Islet of Langerhans (tissue), 1 donor: ENCODE measurements at regions not wholly inside any gene's neighbourhood (a gene's known extent, or its start where the extent isn't known, plus 50 kb on each side); places are given as distances from the start of the nearest gene placed in this dataset.

Experiments used
- FAIRE-seq: peaks from one replicate; lab custom pipeline; 2011; peaks lifted over from hg19 to GRCh38; lab: Jason Lieb, UNC

- no peak for FAIRE-seq
Observed at GRCh38 chr3:44056446-44057240, 185.0 kb upstream of the TOPAZ1 start.

GRCh38 chr3:44058022-44058867 lies 183.4 kb upstream of the TOPAZ1 start:
- no peak for FAIRE-seq

- FAIRE-seq, result no peak
Observed at GRCh38 chr3:44058868-44059203, 182.8 kb upstream of the TOPAZ1 start.

GRCh38 chr3:44060164-44060563 lies 181.5 kb upstream of the TOPAZ1 start:
- FAIRE-seq, result no peak

GRCh38 chr3:44061268-44061667 lies 180.4 kb upstream of the TOPAZ1 start:
- FAIRE-seq, result no peak

- no peak for FAIRE-seq
Observed at GRCh38 chr3:44061961-44062360, 179.7 kb upstream of the TOPAZ1 start.

- FAIRE-seq, result no peak
Observed at GRCh38 chr3:44065311-44066094, 176.2 kb upstream of the TOPAZ1 start.

- FAIRE-seq, result no peak
Observed at GRCh38 chr3:44066806-44067205, 174.9 kb upstream of the TOPAZ1 start.

- no peak for FAIRE-seq
Observed at GRCh38 chr3:44067431-44067830, 174.3 kb upstream of the TOPAZ1 start.

GRCh38 chr3:44068753-44069152 lies 172.9 kb upstream of the TOPAZ1 start:
- FAIRE-seq, result no peak

- no peak for FAIRE-seq
Observed at GRCh38 chr3:44069276-44069675, 172.4 kb upstream of the TOPAZ1 start.

GRCh38 chr3:44070841-44071546 lies 170.7 kb upstream of the TOPAZ1 start:
- FAIRE-seq, result no peak

GRCh38 chr3:44072601-44073540 lies 168.8 kb upstream of the TOPAZ1 start:
- FAIRE-seq, result no peak

GRCh38 chr3:44074181-44074580 lies 167.5 kb upstream of the TOPAZ1 start:
- FAIRE-seq, result no peak

GRCh38 chr3:44076221-44076829 lies 165.4 kb upstream of the TOPAZ1 start:
- FAIRE-seq, result no peak

GRCh38 chr3:44077267-44077666 lies 164.4 kb upstream of the TOPAZ1 start:
- FAIRE-seq, result no peak

GRCh38 chr3:44078863-44079262 lies 162.8 kb upstream of the TOPAZ1 start:
- FAIRE-seq, result no peak

- FAIRE-seq, result no peak
Observed at GRCh38 chr3:44079916-44080315, 161.8 kb upstream of the TOPAZ1 start.

GRCh38 chr3:44080474-44081072 lies 161.1 kb upstream of the TOPAZ1 start:
- no peak for FAIRE-seq

- FAIRE-seq, result no peak
Observed at GRCh38 chr3:44090036-44090435, 151.7 kb upstream of the TOPAZ1 start.
